HCEC 1CT (cell line): ENCODE measurements at regions not wholly inside any gene's neighbourhood (a gene's known extent, or its start where the extent isn't known, plus 50 kb on each side); places are given as distances from the start of the nearest gene placed in this dataset.
A peak's percentile ranks its signal among the peaks of the same experiment; 100 is the strongest.
"Not testable (repeated sequence)": the region's sequence is repeated elsewhere in the genome, so short reads cannot be mapped to it uniquely, and the experiment has no call there.

Source experiments
- DNase-seq: peaks from one replicate; pipeline ENCODE4 v3.0.0-alpha.2; 2017

DNA sequence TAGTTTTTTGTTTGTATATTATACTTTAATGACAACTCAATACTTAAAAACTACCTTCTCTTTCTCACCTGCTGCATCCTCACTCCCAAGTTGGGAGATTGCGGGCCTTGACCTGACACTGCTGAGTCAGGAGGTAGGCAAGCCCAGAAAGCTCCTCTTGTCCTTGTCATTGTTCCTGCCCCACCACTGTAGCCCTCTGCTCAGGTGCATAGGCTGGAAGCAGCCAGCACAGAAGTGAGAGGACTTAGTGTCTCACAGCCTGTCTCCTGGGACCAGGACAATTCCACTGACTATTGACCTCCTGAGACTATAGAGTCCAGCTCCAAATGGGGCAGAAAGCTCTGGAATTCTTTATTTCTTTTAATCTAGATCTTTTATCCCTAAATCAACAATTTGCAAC is 123.5 kb upstream of the NDP start:
- DNase-seq: no peak

DNA sequence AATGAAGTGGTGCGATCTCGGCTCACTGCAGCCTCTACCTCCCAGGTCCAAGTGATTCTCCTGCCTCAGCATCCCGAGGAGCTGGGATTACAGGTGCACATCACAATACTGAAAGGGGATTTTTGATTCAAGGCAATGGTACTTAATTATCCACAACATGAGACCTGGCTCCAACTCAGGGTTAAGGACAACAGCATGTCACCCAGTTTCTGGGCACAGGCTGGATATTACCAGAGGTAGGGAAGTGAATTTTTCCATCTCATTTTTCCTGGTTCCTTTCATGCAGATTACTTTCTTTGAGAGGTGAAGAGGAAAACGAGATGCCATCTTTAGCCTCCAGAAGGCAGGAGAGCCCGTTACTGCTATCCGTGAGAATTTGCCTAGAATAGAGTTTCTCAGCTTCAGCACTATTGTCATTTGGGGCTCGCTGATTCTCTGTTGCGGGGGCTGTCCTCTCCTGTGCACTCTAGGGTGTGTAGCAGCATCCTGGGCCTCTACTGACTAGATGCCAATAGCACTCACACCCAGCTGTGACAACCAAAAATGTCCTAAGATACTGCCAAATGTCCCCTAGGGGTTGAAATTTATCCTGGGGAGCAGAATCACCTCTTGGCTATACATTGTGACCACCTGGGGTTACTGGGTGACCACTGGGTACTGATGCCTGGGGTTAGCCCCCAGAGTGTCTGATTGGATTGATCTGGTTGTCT is 121.8 kb upstream of the NDP start:
- no peak for DNase-seq

DNA sequence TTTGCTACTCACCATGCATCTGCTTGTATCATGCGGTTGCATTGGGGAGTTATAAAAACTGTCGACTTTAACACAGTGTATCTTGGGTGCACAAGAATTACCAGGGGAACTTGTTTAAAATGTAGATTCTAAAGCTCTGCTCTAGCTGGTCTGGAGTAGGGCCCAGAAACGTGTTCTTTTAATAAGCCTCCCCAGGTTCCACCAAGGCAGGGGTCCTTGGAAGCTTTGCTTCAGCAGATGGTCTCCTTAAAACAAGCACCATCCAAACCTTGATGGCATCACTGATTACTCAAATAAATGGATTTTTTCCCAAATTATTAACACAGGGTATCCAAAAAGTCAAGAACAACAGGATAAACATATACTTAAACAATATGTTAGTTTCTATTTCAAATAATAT is 120.2 kb upstream of the NDP start:
- no peak for DNase-seq

DNA sequence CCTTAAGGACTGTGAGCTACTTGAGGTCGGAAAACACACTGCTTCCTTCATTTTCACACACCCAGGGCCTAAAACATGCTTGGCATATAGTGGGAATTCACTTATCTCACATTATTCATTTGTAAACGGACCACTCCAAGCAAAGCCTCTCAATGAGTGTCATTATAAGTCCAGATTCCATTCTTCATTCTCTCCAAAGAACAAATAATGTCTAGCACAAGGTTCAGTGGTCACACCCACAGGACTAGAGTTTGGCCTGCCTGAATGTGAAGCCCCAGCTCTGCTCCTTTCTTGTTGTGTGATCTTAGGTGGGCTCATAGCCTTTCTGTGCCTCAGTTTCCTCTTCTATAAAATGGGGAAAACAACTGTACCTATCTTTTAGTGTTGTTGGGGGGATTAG is 119.6 kb upstream of the NDP start:
- DNase-seq: no peak

DNA sequence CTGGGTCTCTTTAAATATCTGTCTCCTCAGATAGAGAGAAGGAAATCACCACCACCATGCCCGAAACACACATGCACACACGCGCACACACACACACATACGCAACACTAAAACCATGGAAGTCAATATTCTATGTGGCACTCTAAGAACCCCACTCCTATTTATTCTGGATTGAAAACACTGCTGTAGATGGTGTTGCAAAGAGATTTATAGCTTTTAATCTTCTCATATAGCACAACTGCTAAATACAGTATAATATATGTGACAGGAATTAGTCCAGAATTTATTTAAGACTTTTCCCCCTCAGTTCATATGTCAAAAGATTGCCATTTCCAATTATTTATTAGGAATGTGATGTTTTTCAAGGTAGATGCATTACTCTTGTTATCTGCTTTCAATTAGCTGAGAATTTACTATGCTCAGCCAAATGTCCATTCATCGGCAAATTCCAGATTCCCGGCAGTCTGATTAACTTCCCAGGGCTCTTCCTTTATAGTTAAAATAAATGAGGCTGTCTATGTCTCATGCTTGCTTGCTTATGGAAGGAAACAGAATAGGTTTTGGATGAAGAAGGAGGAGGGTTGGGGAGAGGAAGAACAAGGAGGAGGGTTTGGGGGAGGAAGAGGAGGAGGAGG is 115.4 kb upstream of the NDP start:
- no peak for DNase-seq

DNA sequence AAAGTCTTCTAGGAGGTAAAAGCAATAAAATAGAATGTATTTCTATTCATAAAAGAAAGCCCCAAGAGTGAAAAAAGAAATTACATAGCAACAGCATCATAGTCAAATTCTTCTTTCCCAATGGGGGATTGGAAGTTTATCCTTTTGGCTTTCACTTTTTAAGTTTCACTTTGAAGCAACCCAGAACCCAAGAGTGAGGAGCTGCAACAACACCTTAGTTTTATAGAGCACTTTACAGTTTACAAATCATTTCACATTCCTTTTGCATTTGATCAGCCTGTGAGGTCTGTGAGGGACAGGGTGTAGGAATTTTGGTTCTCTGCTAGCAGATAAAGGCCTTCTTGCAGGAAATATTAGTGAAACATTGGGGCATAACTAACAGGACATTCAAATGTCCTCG is 112.0 kb upstream of the NDP start:
- no peak for DNase-seq

DNA sequence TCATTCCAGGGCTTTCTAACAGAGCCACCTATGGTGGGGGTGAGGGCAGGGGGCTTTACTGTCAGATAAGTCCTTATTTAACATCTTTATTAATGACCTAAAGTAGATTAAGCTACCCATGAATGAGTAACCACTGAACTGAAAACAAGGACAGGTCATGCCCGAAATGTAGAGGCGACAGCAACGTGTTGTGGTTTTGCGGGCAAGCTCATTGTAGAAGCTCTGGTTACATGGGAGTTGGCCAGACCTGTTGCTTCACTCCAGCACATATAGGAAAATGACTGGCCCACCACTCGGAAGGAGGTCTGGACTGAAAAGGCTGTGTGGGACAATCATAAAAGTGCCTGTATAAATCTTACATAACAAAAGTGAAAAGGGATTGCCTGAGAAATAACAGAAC is 109.6 kb upstream of the NDP start:
- DNase-seq: no peak

DNA sequence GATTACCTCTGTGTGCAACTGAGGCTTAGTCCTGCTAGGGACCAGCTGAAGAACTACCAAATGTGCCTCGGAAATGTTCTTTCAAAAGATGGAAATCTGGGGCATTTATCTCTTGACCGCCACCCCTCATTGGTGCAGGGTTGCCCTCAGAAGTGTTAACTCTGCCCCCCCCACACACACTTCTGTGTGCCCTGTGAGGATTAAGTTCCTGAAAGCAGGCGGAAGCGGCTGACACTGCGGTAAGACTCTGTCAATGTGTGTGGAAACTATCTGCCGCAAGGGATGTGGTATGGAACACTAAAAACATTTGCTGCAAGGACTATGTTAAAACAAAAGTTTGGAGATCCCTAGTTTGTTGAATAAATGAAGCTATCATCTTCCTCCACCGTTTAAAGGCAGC is 106.9 kb upstream of the NDP start:
- DNase-seq: no peak

DNA sequence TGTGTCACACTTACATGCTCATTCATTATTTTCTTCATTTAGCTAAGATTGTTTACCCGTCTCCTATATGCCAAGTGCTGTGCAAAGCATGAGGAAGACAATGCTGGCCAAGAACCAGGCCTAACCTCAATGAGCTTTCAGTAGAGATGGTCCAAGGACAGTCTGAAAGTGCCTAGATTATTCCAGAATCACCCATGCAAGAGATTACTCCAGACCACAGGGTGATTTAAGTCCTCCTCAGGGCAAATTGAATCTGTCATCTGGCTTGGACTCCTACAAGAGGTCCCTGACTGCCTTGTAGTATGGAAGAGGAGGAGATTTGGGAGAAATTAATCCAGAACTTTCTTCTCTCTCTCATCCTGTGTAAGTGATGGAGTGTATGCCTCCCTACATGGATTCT is 99.4 kb upstream of the NDP start:
- no peak for DNase-seq

DNA sequence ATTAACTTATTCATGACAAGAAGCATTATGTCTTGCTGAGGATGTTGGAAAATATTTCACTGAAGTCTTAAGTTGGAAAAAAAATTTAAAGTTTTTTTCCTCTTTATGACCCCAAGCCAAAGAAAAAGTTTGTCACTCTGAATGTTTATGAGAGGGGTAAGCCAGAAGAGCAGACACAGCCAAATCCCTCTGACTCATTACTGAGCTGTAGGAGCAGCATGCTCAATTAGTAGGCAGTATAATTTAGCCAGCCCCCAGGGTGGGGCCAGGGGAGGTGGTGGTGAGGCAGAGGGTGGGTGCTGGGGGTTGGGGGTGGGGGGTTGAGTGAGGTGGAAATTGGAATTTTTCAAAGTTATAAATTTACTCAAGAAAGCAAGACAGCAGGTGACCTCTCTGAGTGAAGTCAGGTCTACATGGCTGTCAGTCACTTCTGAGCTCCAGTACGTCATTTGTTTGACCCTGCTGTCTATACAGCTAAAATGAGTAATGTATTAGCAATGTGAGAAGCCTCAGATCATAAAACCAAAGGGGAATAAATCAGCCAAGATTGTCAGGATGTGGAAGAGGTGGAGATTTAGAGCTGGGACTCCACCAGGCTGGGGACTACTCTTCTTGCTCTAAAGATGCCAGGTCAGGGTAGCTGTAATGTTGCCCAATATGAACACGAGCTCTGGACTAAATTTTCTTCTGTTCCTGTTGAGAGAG is 98.8 kb upstream of the NDP start:
- peak; percentile 77 for DNase-seq

DNA sequence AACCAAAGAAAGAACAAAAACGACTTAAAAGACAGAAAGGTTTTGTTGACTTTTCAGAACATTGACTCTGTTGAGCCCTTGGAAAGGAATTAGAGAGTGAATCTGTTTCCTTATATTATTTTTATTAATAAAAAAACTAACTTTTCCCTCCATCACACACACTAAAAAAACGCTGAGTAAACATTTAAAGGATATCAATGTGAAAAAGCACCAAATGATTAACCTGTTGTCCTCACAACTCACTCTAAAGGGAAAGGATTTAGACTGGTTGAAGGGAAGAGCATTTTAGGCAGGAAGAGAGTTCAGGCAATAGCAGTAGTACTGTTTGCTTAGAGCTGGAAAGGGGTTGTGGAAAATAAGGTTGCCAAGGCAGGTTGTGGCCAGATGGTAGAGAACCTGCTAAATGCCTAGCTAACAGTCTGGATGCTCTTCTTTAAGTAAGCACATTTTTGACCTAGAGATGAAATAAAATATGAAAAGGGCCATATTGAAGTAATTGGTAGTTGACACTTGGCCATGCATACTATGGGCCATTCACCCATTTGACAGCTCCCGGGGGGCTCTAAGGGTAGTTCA is 98.0 kb upstream of the NDP start:
- no peak for DNase-seq

DNA sequence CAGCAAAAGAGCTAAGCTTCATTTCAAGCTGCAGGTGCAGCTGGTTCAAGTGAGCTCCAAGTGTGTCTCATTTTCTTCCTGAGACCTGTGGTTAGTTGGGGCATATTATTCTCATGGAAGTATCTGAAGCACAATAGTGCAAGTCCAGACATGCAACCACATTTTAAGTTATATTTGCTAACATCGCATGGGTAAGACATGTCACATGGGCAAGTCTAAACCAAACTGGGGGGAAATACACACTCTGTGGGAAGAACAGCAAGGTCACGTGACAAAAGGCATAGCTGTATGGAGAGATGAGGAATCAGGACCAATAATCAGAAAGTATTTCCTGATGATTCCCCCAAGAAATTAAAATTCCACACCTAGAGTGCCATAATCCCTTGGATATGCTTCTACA is 94.9 kb upstream of the NDP start:
- DNase-seq: no peak

DNA sequence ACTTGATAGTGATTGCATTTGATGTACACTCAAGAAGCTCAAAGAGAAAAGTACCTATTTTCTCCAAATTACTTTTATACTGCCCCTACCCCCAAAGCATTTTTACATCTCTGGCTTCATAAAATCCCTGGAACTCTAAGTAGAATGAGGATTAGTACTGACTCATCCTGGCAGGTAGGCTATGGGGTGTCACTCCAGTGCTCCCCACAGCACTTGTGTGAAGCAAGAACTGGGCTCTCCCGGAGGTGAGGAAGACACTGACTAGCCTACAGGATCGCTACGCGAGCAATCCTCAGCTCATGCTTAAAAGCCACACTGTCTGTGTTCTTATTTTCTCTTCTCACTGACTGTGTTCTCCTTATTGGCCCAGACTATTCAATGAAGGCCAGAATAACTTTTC is 90.4 kb upstream of the NDP start:
- no peak for DNase-seq

DNA sequence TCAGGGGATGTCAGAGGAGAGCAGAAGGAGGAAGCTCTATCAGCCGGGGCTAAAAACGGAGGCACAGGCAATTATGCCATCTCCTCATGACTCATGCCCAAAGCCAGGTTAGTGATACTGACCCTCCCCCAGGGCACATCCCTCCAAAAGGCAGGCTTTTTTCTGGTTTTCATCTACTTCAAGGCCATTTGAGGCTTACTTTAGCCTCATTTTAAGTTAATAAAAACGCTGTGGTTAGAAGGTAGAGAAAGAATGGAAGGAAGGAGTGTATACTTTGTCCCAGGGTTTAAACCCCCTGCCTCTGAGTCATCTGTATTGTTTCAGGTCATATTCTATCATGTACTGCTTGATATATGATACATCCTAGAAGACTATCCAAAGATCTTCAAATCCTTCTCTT is 89.7 kb upstream of the NDP start:
- DNase-seq: no peak

DNA sequence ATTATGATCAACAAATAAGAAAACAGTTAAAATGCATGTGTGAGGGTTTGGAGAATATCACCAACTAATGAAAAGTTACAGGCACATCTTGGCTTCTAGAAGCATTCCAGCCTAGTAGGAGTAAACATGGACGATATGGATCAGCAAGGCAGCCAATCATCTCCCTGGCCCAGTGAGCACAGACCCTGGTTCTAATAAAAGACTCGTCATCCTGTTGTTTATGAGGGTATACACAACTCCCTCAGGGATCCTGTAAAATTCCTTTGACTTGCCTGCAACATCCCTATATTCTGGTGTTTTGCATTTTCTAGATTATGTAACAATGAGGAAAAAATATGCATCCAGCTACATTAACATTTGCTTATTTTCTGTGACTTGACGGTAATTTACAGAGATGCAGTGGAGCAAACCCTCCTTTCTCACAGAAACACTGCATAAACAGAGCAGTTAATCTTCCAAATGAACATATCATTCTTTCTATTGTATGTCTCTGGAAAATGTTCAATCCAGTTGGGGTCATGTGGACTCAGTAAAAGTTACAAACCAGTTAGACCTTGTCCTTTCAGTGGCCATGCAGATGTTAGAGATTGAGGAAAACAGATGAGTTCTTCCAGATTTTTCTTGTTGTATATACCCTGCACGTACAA is 88.9 kb upstream of the NDP start:
- DNase-seq: no peak

DNA sequence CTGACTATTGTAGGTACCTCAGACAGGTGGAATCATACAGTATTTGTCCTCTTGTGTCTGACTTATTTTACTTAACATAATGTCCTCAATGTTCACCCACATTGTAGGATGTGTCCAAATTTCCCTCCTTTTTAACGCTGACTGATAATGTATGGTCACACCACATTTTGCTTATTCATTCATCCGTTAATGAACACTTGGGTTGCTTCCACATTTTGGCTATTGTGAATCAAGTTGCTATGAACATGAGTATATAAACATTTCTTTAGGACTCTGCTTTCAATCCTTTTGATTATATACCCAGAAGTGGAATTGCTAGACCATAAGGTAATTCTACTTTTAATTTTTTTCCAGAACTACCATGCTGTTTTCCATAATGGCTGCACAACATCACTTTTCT is 87.0 kb upstream of the NDP start:
- DNase-seq: no peak

DNA sequence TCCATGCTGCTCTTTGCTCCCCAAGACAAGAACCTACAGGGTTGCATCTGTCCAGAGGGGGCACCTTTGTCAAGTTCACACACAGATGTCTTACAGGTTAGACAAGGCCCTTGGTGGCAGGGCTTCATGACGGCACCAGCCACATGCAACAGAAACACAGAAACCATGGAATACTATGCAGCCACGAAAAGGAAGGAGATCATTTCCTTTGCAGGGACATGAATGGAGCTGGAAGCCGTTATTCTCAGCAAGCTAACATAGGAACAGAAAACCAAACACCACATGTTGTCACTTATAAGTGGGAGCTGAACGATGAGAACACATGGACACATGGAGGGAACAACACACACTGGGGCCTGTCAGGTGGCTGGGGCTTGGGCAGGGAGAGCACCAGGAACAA is 85.1 kb upstream of the NDP start:
- no peak for DNase-seq

DNA sequence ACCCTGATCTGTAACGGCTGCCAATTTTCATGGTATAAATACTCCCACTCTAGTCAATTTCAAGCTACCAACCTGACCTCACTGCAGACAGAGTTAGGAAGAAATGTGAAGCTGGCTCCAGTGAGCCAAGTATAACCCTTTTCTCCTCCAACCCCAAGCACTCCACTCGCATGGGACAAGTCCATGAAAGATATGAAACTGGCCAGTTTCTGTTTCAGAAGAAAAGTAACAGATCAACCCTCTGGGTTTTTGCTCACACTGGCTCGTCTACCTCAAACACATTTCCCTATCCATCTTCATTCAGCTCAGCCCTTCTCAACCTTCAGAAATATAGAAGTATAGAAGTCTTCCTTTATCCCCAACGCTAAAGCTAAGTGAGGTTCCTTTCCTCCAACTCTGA is 82.4 kb upstream of the NDP start:
- DNase-seq: no peak

DNA sequence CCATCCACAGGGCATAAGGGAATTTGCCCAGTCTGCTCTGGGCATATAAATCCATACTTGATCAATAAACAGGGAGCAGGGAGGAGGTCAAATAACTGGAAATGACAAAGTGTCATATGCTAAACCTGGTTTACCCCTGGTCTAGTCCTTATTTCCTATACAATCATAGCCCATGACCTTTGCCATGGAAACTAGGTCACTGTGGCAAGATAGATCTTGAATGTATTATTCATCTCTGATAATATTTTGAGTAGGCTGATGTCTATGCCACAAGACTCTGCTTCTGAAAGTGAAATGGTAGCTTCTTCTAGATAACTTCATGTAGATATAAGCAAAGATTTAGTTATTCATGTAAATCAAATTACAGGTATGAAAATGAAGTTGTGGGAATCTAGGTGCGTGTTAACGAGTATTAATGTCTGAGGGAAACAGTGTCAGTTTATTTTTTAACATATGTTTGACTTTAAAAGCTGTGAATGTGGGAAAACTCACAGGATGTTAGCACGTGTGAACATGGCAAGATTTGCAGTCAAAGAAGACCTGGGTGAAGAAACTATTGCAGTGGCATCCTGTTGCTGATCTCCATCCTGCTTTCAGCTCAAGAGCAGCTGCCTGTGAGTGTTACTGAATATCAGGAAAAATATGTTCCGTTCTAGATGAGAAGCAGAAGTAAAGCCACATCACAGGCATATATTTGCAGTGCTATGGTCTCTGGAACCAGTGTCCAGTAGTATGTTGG is 81.8 kb upstream of the NDP start:
- DNase-seq: no peak

DNA sequence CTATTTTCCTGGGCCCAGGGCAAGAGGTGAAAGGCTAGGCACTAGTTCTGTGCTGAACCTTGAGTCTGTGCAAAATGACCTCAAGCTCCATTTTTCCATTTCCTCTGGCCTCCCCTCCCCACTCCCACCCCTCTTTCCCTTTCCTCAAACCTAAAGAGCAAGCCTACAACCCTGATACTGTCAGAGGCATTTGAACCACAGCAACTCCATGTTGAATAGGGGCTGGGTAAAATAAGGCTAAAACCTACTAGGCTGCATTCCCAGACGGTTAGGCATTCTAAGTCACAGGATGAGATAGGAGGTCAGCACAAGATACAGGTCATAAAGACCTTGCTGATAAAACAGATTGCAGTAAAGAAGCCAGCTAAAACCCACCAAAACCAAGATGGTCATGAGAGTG is 71.9 kb upstream of the NDP start:
- DNase-seq: not testable (repeated sequence)

DNA sequence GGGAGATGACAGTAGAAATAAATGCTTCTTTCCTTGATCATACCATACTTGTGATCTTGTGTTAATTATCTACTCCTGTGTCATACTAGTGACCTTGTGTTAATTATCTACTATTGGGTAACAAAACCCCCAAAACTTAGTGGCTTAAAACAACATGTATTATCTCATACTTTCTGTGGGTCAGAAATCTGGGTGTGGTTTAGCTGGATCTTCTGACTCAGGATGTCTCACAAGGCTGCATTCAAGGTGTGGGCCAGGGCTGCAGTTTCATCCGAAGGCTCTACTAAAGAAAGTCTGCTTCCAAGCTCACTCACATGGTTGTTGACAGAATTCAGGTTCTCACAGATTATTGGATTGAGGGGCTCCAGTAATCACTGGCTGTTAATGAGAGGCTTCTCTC is 70.3 kb upstream of the NDP start:
- no peak for DNase-seq

DNA sequence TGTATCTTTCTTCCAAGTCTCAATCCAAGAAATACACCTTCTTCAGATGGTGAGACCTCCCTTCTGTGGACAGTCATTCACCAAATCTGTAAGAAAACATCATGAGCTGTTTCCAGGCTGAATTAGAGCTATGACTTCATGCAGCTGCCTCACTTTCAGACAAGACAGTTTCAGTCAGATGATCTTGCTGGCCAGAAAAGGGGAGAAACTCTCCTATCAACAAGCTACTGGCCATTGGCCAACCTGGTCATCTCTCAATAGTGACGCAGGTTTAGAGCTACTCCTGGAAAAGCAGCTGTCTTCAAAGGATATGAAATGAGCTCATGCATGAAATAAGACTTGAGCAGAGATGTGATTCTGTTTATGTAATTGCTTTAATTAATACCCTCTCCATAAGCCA is 69.6 kb upstream of the NDP start:
- no peak for DNase-seq

DNA sequence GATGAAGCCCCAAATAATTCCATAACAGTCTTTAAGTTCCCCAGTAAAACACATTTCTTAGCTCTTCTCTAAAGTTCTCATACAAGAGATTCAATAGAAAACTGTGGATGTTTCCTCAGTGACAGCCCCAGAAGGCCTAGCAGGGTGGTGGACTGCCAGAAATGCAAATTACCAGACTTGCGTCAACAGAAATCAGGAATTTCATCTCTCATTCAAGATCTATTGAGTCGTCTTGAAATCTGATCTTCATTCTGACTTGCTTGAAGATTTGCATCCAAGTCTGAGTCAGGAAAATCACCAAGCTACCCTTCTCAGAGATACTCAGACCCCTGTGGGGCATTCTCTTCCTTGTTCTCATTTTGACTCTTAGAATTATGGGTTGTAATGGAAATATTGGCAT is 68.9 kb upstream of the NDP start:
- no peak for DNase-seq
